ENCODE measurements at regions not wholly inside any gene's neighbourhood (a gene's known extent, or its start where the extent isn't known, plus 50 kb on each side); places are given as distances from the start of the nearest gene placed in this dataset.

- no peak for DNase-seq (ENCODE audit: low read depth in 2 of 2)
- no peak for TF ChIP-seq CTCF (IDR thresholded peaks at IDR 0.05; ENCODE audit: low read depth, low read length)
- no peak overlapping the region for H3K4me3 ChIP-seq (replicated peaks in 1 of 2; ENCODE audit: low read depth in 2 of 2, low read length in 2 of 2)
These were observed 179.9 kb downstream of the GRIN2B start for GRCh38 chr12:13801543-13801942.

GRCh38 chr12:13799574-13799973 is 181.8 kb downstream of the GRIN2B start:
- TF ChIP-seq CTCF (IDR thresholded peaks at IDR 0.05; ENCODE audit: low read depth, low read length) = no peak
- no peak for DNase-seq (ENCODE audit: low read depth in 2 of 2)
- H3K4me3 ChIP-seq (replicated peaks in 1 of 2; ENCODE audit: low read depth in 2 of 2, low read length in 2 of 2) = no peak overlapping the region

- no peak overlapping the region for H3K4me3 ChIP-seq (replicated peaks in 1 of 2; ENCODE audit: low read depth in 2 of 2, low read length in 2 of 2)
- TF ChIP-seq CTCF (IDR thresholded peaks at IDR 0.05; ENCODE audit: low read depth, low read length) = no peak
- no peak for DNase-seq (ENCODE audit: low read depth in 2 of 2)
These were observed 183.2 kb downstream of the GRIN2B start for GRCh38 chr12:13798162-13798561.

GRCh38 chr12:13794706-13795105 is 186.7 kb downstream of the GRIN2B start:
- TF ChIP-seq CTCF (IDR thresholded peaks at IDR 0.05; ENCODE audit: low read depth, low read length) = no peak
- no peak for DNase-seq (ENCODE audit: low read depth in 2 of 2)
- no peak overlapping the region for H3K4me3 ChIP-seq (replicated peaks in 1 of 2; ENCODE audit: low read depth in 2 of 2, low read length in 2 of 2)

- no peak for DNase-seq (ENCODE audit: low read depth in 2 of 2)
- no peak overlapping the region for H3K4me3 ChIP-seq (replicated peaks in 1 of 2; ENCODE audit: low read depth in 2 of 2, low read length in 2 of 2)
- TF ChIP-seq CTCF (IDR thresholded peaks at IDR 0.05; ENCODE audit: low read depth, low read length) = no peak
These were observed 191.1 kb downstream of the GRIN2B start for GRCh38 chr12:13790317-13790716.

GRCh38 chr12:13788626-13789025 is 192.8 kb downstream of the GRIN2B start:
- no peak for DNase-seq (ENCODE audit: low read depth in 2 of 2)
- no peak for TF ChIP-seq CTCF (IDR thresholded peaks at IDR 0.05; ENCODE audit: low read depth, low read length)
- H3K4me3 ChIP-seq (replicated peaks in 1 of 2; ENCODE audit: low read depth in 2 of 2, low read length in 2 of 2) = no peak overlapping the region

GRCh38 chr12:13786646-13787045 is 194.8 kb downstream of the GRIN2B start:
- TF ChIP-seq CTCF (IDR thresholded peaks at IDR 0.05; ENCODE audit: low read depth, low read length) = no peak
- no peak overlapping the region for H3K4me3 ChIP-seq (replicated peaks in 1 of 2; ENCODE audit: low read depth in 2 of 2, low read length in 2 of 2)
- DNase-seq (ENCODE audit: low read depth in 2 of 2) = no peak

All from cardiac fibroblast (primary cell).